DMS153 treated with DMSO at 0.1 percent for 48 hours (cell line): ENCODE measurements at regions not wholly inside any gene's neighbourhood (a gene's known extent, or its start where the extent isn't known, plus 50 kb on each side); places are given as distances from the start of the nearest gene placed in this dataset.

ENCODE experiments used
- DNase-seq: peaks from one replicate; lab custom pipeline; 2025; ENCODE audit not compliant: unreplicated experiment; lab: John Stamatoyannopoulos, UW

DNA sequence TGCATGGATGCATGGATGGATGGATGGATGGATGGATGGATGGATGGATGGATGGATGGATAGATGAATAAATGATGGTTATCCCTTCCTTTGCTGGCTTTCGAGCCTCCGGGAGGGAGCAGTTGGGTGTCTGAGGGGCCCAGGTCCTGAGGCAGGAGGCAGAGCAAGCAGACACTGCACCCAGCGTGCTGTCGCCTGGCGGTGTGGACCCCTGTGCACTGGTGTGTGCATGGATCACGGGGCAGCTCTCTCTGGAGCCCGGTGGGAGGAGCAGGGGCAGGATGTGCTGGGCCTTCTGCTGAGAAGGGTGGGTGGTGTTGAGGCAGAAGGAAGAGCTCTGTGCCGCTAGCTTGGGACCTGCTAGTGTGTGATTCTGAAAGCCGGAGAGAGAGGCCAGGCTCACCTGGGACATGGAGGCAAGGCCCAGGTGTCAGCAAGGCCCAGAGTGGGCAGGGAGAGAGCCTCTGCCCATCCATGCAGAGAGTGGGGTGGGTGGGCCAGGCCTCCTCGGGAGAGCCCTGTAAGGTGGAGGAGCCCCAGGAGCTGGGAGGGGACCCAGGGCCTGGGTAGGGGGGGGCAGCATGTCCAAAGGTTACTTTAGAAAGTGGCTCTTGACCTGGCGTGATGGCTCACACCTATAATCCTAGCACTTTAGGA lies 254.4 kb downstream of the BRD1 start:
- no peak for DNase-seq

DNA sequence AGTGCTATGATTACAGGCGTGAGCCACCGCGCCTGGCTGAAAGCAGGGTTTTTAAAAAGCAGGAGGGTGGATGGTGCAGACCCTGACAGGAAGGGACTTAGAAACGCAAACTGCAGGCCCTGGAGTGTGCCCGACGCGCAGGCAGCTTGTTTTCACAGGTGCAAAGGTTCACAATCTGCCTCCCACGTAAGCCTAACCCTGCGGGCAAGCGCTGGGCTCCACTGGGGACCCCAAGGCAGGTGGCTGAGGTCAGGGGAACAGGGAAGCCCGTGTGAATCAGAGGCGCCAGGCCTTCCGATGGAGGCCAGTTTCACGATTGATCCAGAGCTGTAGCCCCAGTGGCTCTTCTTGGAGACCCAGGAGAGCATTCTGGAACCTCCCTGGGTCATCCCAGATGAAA lies 256.3 kb downstream of the BRD1 start:
- no peak for DNase-seq

DNA sequence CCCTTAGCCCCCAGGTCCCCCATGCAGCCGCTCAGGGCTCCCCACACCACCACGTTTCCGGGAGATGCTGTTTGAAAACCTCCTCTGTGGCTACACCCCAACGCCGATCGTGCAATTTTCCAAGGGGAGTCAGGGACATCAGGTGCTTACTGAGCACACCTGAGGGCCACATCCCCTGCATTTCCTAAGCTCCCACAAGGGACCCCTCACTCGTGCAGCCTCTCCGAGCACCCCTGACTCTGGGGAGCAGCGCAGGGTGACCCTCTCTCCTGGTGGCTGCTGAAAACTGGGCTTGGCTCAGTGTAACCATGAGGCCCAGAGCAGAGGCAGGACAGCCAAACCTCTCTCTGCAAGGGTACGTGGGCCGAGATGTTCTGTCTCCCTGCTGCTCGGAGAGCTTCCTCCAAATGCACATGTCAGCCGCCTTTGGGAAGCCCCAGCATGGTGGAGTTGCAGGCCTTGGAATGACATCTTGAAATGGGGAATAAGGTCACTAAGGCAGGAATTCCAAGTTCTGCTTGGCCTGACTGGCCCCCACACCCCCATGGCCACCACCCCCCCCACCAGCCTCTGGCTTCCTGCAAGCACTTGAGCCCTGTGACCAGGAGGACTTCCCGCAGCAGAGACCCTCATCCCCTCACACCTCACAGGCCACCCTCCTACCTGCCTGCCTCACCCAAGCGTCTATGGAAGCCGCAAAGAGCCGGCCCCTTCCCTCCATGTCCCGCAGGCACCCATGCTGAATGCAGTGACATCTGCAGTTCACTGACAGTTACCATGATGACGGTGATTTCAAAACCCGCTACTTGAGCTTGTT lies 257.4 kb downstream of the BRD1 start:
- no peak for DNase-seq

DNA sequence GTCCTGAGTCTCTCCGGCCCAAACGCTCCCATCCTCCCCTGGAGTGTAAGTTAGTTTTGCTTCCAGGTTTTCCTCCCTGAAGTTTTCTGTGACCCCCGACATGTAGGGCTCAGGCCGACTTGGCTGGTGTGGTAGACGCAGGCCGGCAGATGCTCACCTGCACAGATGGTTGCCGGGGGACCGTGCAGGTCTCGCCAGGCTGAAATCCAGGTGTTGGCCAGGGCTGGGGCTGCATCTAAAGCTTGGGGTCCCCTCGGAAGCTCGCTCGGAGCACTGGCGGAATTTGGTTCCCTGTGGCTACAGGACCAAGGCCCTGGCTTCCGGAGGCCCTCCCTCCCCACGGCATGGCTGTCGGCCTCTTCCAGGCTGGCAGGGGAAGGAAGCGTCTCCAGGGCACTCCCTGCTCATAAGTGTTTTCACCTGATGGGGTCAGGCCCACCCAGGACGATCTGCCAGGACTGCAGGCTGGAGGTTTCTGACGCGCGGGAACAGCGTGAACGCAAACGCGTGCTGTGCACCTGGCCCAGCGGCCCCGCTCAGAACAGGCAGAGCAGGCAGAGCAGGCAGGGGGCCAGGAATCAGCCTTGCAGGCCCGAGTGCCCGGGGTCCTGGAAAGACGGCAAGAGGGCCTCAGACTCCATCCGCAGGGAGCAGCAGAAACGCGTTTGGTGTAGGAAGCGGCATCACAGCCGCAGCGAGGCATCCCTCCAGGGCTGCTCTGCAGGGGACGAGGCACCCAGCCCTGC lies 258.2 kb downstream of the BRD1 start:
- DNase-seq, result no peak

DNA sequence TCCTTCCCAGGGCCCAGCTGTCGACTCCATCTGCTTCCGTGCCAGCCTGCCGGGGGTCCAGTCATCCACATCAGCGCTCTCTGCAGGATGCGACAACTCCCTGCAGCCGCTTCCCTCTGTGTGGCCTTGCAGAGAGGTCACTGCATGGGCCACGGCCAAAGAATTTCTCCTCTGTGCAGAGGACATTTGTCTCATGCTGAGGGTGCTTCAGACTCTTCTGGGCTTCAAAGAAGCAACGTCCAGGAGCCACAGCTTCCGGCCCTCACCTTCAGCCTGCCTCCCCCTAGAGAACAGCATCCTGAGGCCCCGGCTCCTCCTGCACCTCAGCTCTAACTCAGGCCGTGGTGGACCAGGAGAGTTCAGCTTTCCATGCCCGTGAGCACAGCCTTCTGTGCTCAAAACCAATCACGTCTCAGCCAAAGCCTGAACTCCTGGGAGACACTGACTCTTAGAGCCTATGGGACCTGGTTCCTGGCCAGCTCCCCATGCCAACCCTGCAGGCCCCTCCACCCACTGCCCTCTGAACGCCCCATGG lies 258.9 kb downstream of the BRD1 start:
- no peak for DNase-seq

GRCh38 chr22:49567899-49568750 lies 259.5 kb downstream of the BRD1 start:
- no peak for DNase-seq

GRCh38 chr22:49566693-49567092 lies 261.0 kb downstream of the BRD1 start:
- no peak for DNase-seq

DNA sequence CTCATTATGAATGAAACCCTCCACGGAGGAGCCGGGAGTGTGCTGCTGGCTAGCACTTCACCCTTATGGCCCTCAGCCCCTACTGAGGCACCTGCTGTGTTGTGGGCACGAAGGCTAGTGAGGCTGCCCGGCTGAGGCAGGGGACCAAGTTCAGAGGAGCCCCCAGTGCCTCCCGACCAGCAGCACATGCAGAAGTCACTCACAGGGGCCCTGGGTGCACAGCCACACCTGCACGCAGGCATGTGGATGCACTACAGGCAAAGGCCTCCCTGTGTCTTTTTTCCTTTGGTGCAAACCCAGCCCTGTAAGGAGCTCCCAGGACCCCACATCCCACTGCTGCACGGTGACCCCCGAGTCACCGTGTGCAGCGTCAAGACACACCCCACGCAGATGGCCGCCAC lies 261.5 kb downstream of the BRD1 start:
- DNase-seq, result no peak

- no peak for DNase-seq
Measured at GRCh38 chr22:49565516-49565855, 262.2 kb downstream of the BRD1 start.

DNA sequence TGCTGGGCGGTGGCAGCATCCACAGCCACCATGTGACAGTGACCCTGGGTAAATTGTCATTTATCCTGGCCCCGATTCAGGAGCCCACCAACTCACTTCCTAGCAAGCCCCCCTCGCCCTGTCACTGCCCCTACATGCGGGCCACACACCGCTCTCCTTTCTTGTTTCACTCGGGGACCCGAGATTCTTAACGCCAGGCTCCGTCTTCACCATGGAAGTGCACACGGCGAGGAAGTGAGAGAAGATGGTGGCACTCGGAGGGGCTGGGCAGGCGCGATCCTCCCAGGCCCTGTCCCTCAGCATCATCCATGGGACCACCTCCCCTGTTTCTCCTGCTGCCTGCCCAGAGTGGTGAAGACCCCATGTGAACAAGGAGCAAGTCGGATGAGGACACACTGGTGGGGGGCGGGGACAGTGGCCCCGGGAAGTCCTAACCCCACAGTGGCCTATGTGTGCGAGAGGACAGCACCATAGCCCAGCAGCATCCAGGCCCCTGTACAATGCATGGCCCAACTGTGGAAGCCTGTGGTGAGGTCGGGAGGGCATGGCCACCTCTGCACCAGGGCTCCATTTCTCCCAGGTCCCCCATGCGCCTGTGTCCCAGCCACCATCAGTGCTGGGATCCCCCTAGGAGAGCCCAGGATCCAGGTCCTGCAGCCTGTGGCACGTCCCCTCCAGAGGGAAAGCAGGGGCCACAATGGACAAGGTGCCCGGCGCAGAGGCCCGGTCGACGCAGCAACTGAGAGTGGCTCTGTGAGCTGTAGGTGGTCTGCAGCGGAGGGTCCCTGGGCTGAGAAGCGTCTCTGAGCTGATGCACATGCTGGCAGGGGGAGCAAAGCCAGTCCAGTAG lies 262.8 kb downstream of the BRD1 start:
- DNase-seq, result no peak

DNA sequence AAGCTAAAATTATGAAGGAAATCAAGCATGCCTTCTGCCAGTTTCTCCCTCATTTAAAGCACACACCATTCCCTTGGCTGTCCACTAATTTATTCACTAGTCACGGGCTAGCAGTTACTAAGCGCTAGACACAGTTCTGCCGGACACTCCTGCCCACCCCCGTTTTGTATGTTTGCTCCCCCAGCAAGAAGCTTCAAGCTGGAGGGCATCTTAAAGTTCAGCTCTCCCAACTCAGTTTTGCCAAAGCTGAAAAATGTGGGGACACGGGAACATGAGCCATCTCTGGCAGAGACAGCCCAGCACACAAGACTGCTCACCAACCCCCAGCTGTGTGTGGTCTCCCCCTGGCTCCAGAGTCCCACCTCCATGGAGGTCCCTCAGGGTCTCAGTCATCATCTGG lies 263.6 kb downstream of the BRD1 start:
- no peak for DNase-seq

GRCh38 chr22:49562685-49563249 lies 264.9 kb downstream of the BRD1 start:
- DNase-seq, result no peak

- no peak for DNase-seq
Measured at GRCh38 chr22:49561976-49562375, 265.7 kb downstream of the BRD1 start.

GRCh38 chr22:49561338-49561737 lies 266.3 kb downstream of the BRD1 start:
- DNase-seq, result no peak

DNA sequence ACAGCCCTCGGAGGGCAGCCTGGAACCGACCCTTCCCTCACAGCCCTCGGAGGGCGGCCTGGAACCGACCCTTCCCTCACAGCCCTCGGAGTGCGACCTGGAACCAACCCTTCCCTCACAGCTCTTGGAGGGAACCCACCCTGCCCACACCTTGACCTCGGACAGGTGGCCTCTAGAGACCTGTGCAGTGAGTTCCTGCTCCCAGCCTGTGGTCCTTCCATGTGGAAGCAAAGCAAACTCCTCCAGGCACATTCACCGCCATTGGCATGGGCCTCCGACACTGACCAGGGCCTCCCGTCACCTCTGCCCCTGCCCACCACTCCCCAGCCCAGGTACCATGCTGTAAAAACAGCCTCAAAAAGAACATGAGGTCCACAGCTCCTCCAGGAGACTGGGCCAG lies 272.1 kb downstream of the BRD1 start:
- DNase-seq, result no peak

DNA sequence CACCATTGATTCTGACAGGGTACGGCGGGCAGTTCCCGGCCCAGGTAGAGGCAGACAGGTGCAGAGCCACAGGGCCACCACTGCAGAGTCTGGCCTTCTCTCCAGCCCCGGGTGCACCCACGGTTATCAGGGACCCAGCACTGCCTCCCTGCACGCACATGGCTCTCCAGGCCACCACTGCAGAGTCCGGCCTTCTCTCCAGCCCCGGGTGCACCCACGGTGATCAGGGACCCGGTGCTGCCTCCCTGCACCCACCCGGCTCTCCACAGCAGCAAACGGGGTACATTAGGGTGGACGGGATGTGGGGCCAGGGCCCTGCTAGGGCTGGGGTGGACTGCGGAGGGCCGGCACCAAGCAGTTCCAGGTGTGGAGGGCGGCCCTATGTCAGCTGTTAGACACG lies 272.9 kb downstream of the BRD1 start:
- no peak for DNase-seq

DNA sequence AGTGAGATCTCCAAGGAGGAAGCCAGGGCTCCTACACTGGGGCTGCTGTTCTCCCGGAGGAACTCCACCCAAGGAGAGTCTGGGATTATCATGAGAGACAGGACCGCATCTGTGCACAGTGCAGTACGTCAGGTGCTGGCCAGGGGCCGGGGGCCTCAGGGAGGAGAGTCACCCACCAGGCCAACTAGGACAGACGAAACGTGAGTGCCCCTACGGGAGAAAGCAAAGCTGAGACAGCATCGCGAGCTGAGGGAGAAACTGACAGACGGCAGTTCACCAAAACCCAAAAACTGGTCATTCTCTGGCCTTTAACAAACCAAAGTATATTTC lies 273.4 kb downstream of the BRD1 start:
- no peak for DNase-seq

- DNase-seq, result no peak
Measured at GRCh38 chr22:49553518-49554295, 274.0 kb downstream of the BRD1 start.

- no peak for DNase-seq
Measured at GRCh38 chr22:49553076-49553475, 274.6 kb downstream of the BRD1 start.
